ENCODE measurements at regions not wholly inside any gene's neighbourhood (a gene's known extent, or its start where the extent isn't known, plus 50 kb on each side); places are given as distances from the start of the nearest gene placed in this dataset.
A peak's percentile ranks its signal among the peaks of the same experiment; 100 is the strongest.
"Not testable (repeated sequence)": the region's sequence is repeated elsewhere in the genome, so short reads cannot be mapped to it uniquely, and the experiment has no call there.

DNA sequence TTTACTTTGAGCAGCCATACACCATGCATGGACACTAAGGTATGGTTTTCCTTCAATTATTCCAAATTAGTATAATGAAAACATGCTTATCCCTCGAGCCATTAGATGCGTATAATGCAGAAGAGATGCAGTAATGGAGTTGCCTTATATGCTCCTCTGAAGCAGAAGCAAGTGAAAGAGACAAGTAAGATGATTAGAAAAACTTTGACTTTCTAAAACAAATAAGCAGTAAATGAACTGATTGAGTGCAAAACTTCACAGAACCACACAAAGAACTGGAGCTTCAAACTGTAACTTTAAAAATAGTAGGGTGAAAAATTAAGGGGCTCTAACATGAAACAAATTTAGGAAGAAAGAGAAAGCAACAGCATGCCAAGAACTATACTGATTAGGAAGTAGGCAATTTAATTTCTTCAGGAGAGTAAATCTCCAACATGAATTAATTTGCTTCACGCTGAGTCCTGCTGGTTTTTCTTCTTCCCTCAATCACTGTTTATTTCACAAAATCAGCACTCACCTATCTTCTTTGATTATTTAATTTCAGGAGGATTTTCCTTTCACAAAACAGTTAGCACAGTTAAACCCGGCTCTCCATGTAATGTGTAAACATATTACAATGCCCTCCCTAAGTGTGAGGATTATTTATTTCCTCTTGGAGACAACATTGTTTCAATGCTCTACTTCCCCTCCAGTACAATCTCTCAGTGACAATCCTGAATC is 90.3 kb upstream of the PAM start:
- DNase-seq (ENCODE audit: low read depth in 2 of 2, low spot score in 1 of 2), result no peak

GRCh38 chr5:102666164-102666946 is 88.8 kb upstream of the PAM start:
- no peak for DNase-seq (ENCODE audit: low read depth in 2 of 2, low spot score in 1 of 2)

DNA sequence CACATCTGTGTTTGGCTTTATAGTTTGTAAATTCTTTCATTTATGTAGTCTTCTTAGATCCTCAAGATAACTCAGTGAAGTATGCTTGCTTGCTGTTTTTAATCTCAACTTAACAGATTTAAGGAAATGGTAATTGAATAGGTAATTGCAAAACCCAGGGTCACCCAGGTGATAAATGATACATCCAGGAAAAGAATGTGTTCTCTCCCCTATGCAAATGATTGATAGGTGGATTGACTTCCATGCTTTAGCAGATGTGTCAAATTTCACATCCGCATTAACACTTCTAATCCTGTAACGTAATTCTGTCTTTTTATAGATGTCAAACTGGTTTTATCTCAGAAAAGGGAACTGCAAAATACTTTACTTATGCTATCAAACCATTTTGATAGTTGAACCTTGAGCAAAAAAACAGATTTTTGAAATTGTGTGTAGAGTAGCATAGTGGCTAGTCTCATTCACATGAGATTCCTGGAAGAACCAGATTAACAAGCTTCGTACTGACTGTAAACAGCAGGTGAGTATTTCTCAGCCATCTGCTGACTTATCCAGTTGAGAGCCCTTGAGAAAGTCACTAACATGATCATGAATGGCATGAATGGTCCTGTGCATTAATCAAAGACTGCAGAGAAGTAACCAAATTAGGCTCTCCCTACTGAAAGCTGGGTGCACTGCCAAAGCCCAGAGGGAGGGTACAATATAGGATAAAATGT is 86.7 kb upstream of the PAM start:
- DNase-seq (ENCODE audit: low read depth in 2 of 2, low spot score in 1 of 2), result no peak

DNA sequence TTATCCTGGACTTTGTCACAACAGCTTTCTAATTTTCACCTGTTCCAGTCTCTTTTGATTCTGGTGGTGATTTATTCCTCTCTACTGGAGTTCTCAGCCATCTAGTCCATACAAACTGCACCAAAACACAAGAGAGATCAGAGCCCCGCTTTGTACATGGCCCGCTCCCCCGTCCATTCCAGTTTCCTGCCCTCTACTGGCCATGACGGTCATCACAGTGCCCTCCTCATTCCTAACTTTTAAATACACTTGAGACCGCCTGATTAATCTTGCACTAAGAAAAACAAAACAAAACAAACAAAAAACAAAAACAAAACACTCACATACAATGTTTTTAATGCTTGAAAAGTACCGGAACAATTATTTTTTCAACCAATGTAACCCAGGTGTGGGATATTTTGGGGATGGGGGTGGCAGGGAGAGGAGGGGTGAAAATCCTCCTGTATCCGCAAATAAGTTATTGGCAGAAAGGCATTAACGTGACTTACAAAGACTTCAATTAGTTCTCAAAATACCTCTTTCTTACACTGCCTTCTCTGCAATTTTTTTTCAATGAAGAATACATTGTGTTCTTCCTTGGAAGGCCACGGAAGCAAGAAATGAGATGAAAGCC is 84.8 kb upstream of the PAM start:
- DNase-seq (ENCODE audit: low read depth in 2 of 2, low spot score in 1 of 2), result no peak

DNA sequence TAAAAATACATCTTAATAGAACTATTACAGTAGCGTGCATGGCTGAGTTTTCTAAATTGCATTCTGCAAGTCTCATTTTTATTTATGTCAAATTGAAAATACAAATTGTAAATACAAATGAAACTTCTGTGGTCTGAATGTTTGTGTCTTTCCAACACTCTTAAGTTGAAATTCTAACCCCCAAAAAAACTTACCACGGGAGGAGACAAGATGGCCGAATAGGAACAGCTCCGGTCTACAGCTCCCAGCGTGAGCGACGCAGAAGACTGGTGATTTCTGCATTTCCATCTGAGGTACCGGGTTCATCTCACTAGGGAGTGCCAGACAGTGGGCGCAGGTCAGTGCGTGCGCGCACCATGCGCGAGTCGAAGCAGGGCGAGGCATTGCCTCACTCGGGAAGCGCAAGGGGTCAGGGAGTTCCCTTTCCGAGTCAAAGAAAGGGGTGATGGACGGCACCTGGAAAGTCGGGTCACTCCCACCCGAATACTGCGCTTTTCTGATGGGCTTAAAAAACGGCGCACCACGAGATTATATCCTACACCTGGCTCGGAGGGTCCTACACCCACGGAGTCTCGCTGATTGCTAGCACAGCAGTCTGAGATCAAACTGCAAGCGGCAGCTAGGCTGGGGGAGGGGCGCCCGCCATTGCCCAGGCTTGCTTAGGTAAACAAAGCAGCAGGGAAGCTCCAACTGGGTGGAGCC is 83.9 kb upstream of the PAM start:
- not testable (repeated sequence) for DNase-seq (ENCODE audit: low read depth in 2 of 2, low spot score in 1 of 2)

DNA sequence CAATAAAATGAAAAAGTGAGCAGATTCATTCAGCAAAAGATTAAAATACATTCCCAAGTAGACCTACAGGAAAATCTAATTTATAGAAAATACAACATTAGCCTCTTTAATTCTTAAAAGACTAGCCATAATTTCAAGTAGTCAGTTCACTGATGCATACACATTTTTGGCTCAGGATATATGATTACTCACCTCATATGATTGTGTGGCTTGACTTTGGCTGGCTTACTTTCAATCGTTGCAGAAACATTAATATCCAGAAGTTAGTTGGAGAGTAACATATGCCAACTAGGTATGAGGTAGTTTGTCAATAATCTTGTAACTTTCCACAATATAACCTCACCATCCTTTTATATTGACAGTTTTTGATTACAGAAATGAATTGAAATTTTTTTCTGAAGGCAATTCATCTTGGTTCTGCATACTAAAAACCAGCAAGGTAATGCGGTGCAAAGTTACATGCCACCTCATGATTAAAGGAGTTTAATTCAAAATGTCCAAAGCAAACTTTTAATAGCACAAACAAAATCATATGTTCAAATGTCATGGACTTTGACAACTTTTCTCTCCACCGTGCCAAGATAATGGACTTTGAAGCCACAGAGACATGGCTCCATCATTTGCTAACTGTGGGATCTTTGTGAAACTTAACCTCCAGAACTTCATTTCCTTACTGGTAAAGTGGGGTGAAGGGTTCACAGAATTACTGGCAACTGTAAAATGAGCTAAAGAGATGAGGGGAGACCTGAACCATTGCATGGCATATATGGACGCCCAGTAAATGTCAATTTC is 76.6 kb upstream of the PAM start:
- DNase-seq (ENCODE audit: low read depth in 2 of 2, low spot score in 1 of 2), result no peak

DNA sequence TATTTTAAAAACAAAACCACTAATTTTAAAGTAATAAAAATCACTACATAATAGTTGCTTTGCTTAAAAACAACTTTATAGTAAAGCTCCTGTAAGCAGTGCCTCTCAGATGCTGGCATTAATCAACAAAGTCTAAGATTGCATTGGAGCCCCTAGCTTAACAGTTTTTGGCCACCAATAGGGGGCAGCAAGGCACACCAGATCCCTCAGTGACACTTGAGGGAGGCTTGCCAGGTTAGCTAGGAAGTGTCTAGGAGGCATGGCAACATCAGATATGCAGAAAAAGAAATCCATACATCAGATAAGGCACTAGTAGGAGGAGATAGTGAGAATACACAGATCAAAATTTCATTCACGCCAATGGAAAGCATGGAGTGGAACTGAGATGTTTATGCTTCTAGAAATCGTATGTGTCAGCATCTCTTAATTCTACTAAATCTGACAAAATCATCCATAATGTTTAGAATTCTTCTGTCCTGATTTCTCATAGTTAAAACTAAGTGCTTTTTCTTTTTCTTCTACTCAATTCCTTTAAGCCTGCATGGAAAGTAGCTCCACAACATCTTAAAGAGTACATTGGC is 73.6 kb upstream of the PAM start:
- DNase-seq (ENCODE audit: low read depth in 2 of 2, low spot score in 1 of 2), result peak; percentile 15 to 29

DNA sequence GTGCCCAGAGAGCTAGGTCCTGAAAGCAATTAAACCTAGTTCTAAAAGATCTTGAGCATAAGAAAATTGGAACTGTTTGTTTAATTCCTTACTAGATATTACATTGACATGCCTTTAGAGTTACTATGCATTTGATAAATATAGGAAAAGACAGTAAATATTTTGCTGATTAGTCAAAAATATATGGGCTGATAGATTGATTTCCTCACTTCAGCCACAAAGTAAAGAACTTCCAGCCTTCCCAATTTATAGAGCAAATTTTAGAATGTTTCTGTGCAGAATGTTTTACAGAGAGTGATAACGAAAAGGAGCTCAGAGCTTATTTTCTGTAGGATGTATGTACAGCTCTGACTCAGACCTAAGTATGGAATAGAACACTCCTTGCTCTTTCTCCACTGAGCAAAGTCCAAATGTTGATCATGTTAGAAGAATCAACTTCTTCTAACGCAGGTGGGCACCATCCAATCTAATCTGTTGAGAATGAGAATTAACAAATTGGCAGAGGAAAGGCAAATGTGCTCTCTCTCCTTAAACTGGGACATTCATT is 72.9 kb upstream of the PAM start:
- no peak for DNase-seq (ENCODE audit: low read depth in 2 of 2, low spot score in 1 of 2)

- DNase-seq (ENCODE audit: low read depth in 2 of 2, low spot score in 1 of 2), result not testable (repeated sequence)
Measured at GRCh38 chr5:102688076-102688475, 67.0 kb upstream of the PAM start.

DNA sequence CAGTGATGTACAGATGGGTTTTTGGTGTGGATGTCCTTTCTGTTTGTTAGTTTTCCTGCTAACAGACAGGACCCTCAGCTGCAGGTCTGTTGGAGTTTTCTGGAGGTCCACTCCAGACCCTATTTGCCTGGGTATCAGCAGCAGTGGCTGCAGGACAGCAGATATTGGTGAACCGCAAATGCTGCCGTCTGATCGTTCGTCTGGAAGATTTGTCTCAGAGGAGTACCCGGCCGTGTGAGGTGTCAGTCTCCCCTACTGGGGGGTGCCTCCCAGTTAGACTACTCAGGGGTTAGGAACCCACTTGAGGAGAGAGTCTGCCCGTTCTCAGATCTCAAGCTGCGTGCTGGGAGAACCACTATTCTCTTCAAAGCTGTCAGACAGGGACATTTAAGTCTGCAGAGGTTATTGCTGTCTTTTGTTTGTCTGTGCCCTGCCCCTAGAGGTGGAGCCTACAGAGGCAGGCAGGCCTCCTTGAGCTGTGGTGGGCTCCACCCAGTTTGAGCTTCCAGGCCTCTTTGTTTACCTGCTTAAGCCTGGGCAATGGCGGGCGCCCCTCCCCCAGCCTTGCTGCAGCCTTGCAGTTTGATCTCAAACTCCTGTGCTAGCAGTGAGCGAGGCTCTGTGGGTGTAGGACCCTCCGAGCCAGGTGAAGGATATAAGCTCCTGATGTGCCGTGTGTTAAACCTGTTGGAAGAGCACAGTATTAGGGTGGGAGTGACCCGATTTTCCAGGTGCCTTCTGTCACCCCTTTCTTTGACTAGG is 66.3 kb upstream of the PAM start:
- not testable (repeated sequence) for DNase-seq (ENCODE audit: low read depth in 2 of 2, low spot score in 1 of 2)

DNA sequence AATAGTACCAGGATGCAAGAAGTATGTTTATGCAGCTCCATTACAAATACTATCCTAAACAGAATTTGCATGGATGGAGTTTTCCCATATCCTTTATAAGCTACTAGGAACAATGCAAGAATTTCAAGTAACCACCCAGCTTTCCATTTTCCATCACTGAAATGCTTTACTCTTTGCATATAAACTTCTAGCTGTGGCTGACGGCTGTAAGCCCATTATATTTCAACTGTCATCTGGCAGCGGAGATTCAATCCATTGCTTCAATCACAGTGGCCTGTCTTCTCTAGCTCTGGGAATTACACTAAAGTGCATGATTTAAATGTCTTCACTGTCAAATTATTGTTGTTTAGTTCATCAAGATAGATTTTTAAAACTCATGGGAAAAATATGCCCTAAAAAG is 64.2 kb upstream of the PAM start:
- no peak for DNase-seq (ENCODE audit: low read depth in 2 of 2, low spot score in 1 of 2)

DNA sequence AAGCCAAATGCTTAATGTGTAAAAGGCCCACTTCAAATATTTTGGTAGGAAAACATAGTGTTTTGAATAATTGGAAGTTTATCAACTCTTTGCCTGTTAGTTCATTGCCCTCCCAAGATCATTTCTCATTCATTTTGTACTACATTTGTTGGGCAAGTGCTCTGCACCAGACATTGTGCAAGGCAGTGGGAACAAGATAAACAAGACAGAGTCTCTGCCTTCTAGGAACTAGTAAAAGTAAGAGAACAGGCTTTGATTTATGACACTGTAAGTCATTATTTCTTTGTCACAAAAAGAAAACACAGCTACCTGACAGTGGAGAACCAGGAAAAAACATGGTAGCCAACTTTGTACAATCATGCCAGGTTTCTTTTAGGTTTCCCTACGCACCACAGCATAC is 63.7 kb upstream of the PAM start:
- no peak for DNase-seq (ENCODE audit: low read depth in 2 of 2, low spot score in 1 of 2)

DNA sequence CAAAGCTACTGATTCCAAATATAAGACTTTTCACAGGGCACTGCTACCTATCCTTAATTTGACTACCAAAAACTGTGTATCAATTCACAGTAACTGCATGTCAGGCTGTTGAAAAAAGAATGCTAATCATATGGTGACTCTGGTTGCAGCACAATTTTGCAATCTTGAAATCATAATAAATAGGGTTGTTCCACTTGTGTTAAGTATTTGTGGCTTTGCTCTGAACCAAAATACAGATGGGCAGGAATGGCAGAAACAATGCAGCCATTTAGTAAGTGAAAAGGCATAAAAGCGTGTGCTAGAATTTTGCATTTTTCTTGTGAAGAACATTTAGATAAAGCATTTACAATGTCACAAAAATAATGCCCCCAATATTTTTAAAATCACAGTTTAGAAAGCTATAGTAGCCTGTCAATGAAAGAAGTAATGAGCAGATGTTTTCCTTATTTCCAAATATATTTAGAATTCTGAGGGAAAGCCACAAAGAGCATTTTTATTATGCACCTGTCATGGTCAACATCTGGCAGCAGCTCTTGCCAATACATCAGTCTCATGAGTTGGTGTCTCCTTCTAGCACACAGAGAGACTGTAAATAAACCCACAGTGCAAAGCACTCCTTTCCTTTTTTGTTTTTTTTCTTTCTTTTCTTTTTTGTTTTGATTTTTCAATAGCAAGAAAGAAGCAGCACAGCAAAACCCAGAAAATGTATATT is 54.8 kb upstream of the PAM start:
- no peak for DNase-seq (ENCODE audit: low read depth in 2 of 2, low spot score in 1 of 2)

DNA sequence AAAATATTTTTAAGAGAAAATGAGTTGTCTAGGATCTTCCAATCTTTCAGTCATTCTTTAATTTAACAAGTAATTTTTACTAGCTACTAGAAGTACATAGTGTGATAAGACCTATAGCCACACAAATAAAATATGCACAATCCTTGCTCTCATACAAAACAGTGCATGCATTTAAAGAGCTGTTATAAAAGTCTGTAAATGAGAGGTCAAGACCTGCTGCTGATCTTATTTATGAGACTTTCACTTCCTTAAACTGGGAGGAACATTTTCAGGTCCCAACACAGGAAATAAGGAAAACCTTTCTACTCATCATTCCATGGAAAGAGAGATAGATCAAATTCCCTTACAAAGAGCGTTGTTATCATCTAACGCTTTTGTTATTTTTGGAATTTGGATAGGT is 54.2 kb upstream of the PAM start:
- DNase-seq (ENCODE audit: low read depth in 2 of 2, low spot score in 1 of 2), result no peak

GRCh38 chr5:102701748-102702147 is 53.4 kb upstream of the PAM start:
- no peak for DNase-seq (ENCODE audit: low read depth in 2 of 2, low spot score in 1 of 2)
